A549 (cell line): ENCODE measurements at regions not wholly inside any gene's neighbourhood (a gene's known extent, or its start where the extent isn't known, plus 50 kb on each side); places are given as distances from the start of the nearest gene placed in this dataset.

ENCODE experiments used
- ATAC-seq, 2 experiments: fragments of 200-7000 bp in 1 of 2; fragments of >200 bp in 1 of 2; cut with Nextera tagmentation in 1 of 2; cut with Tn5 transposase in 1 of 2; 3 replicates each; pipeline versions ENCODE4 v1.8.0 to v1.9.1; 2018 to 2020; ENCODE audit warnings: mild to moderate bottlenecking in 1 of 2, moderate library complexity in 1 of 2
- CTCF ChIA-PET: fragments of 300-600 bp; sonication (Branson Sonifier 250); formaldehyde crosslinking; extraction: SDS; loops from one replicate; lab custom pipeline; 2021; ENCODE audit warnings: antibody characterized with exemption, inconsistent platforms; lab: Yijun Ruan, JAX
- POLR2A ChIA-PET: fragments of 350-600 bp; formaldehyde crosslinking; extraction: SDS; loops from one replicate; lab custom pipeline; 2021; ENCODE audit warnings: antibody characterized with exemption, inconsistent platforms; lab: Yijun Ruan, JAX
- DNase-seq, 2 experiments: peaks; one replicate each; pipeline versions ENCODE4 v3.0.0 to v3.0.0-alpha.2; 2011 to 2016; ENCODE audit warnings: low read depth in 1 of 2, low spot score in 1 of 2
- FAIRE-seq: peaks from 2 replicates; lab custom pipeline; 2011; peaks lifted over from hg19 to GRCh38; lab: Jason Lieb, UNC
- H3K27ac ChIP-seq, 2 experiments: fragments of >200 bp; sonication (Bioruptor Twin); formaldehyde crosslinking; 3 replicates each; pipeline ENCODE4 v1.5.1; 2016 to 2017
- H3K4me1 ChIP-seq: fragments of >200 bp; sonication (Bioruptor Twin); formaldehyde crosslinking; 3 replicates; pipeline ENCODE4 v1.6.1; 2016
- H3K4me2 ChIP-seq: fragments of >200 bp; sonication (Bioruptor Twin); formaldehyde crosslinking; 3 replicates; pipeline ENCODE4 v1.6.1; 2016
- H3K4me3 ChIP-seq: fragments of >200 bp; sonication (Bioruptor Twin); formaldehyde crosslinking; 3 replicates; pipeline ENCODE4 v1.5.1; 2016
- H3K9me3 ChIP-seq: fragments of >200 bp; sonication (Bioruptor Twin); formaldehyde crosslinking; 3 replicates; pipeline ENCODE4 v1.6.1; 2016
- CBX2 ChIP-seq: fragments of 200-600 bp; sonication (generic); IDR thresholded peaks from 2 replicates; pipeline ENCODE4 v1.6.1; 2016; ENCODE audit warnings: low read depth, mild to moderate bottlenecking, borderline replicate concordance
- HEYL ChIP-seq: fragments of 250-450 bp; sonication (Bioruptor Pico); IDR thresholded peaks from 2 replicates; pipeline ENCODE4 v1.8.0; 2021; ENCODE audit warnings: mild to moderate bottlenecking, moderate library complexity
- MAFK ChIP-seq: fragments of 450-650 bp; IDR thresholded peaks from 2 replicates; pipeline ENCODE4 v1.6.1; 2014; ENCODE audit not compliant: partially characterized antibody
- MYC ChIP-seq: IDR thresholded peaks from 2 replicates; pipeline ENCODE4 v1.6.1; 2012; ENCODE audit warnings: mild to moderate bottlenecking, inconsistent platforms, low read length, improper control_type of control experiment, borderline replicate concordance
- POLR2AphosphoS2 ChIP-seq: conservative IDR thresholded peaks from 2 replicates; pipeline ENCODE4 v1.6.1; 2012; ENCODE audit warnings: low read length, improper control_type of control experiment, inconsistent platforms
- RAD21 ChIP-seq, 2 experiments: fragments of >200 bp in 1 of 2; sonication (Bioruptor Twin) in 1 of 2; formaldehyde crosslinking in 1 of 2; IDR thresholded peaks in 1 of 2; conservative IDR thresholded peaks in 1 of 2; 2 replicates in 1 of 2; 3 replicates in 1 of 2; pipeline ENCODE4 v1.6.1; 2012 to 2018; ENCODE audit warnings: inconsistent platforms in 1 of 2
- SMC3 ChIP-seq: fragments of >200 bp; sonication (Bioruptor Twin); formaldehyde crosslinking; IDR thresholded peaks from 3 replicates; pipeline ENCODE4 v1.6.1; 2018; ENCODE audit warnings: inconsistent platforms
- TP53 ChIP-seq: fragments of 250-450 bp; sonication (Bioruptor Pico); IDR thresholded peaks from 2 replicates; pipeline ENCODE4 v1.5.0; 2021; ENCODE audit warnings: mild to moderate bottlenecking, moderate library complexity
- ZSCAN20 ChIP-seq: fragments of 250-450 bp; sonication (Bioruptor Pico); IDR thresholded peaks from 2 replicates; pipeline ENCODE4 v1.8.0; 2022; ENCODE audit warnings: mild to moderate bottlenecking, moderate library complexity
- WGBS: methylation state at CpG from one replicate; pipeline ENCODE4 v1.1.6; 2017; ENCODE audit errors: missing lambda C conversion rate; 5-methylcytosine and 5-hydroxymethylcytosine counted together
- TF ChIP-seq, protein P1 (sequence below): fragments of 250-450 bp; sonication (Bioruptor Pico); IDR thresholded peaks from 2 replicates; pipeline ENCODE4 v1.5.0; 2021; ENCODE audit warnings: mild to moderate bottlenecking, moderate library complexity, borderline replicate concordance
- TF ChIP-seq, protein P2 (sequence below): fragments of >200 bp; sonication (Bioruptor Twin); formaldehyde crosslinking; IDR thresholded peaks from 3 replicates; pipeline ENCODE4 v1.5.1; 2016
- TF ChIP-seq, protein P3 (sequence below): fragments of 450-650 bp; IDR thresholded peaks from 2 replicates; pipeline ENCODE4 v1.6.1; 2014; ENCODE audit warnings: antibody characterized with exemption
- TF ChIP-seq, protein P4 (sequence below): IDR thresholded peaks from 2 replicates; pipeline ENCODE4 v1.6.1; 2012

DNA sequence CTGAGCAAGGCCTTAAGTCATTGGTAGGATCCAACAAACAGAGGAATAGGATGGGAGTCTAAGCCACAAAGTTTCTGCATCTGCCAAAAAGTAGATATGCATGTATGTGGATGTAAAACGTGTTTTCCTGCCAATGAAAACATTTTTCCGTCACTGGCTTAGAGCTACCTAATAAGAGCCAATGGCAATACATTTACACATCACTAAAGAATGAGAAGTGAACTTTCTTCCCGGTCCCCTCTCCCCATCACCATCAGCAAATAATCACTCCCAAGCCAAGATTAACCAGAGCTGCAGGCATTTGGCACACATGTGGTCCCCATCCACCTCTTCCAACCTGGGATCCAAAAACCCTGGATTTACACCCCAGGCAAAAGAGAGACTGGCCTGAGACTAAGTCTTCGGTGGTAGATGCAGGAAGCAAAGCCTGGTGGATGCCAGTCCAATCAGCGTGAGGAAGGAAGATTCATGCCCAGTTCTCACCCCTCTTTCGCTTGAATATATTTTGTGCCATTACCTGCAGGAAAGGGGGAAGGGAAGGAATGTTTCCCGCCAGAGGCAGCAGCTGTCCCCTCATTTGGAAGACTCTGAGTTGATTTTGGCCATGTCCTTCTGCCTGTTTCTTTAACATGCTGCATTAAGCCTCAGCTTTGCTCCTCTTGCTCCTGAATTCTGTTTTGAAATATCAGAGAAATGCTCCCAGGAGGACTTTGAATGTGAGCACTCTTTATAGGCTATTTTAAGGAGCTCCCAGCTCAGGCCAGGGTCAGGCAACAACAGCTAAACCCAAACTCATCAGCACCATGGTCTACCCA, 131.4 kb downstream of the CHIC2 start (continued):
- TF ChIP-seq TP53 (CRISPR knock-in tag) (no peak), CBX2 (no peak)

DNA sequence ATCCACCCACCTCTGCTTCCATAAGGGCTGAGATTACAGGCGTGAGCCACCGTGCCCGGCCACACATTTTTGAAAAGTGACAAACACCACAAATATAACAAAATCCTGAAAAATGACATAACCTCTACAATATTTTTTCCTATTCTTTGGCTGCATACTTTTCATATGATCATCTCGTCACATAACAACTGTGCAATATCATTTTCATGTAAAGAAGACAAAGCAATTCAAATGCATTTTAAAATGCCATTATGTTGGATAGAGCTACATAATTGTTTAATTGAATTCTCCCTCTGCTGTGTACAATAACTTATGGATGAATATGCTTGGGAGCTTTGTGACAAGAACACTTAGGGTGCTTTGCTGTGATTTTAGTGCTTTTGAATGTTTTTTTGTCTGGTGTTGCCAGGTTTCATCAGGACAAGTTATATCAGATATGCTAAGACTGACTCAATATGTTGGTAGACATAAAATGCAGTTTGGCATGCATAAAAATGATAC, 132.9 kb downstream of the CHIC2 start:
- ATAC-seq: no peak
- WGBS: 85% methylated on average over 4 of the region's 4 CpGs
- TF ChIP-seq, protein P1, sequence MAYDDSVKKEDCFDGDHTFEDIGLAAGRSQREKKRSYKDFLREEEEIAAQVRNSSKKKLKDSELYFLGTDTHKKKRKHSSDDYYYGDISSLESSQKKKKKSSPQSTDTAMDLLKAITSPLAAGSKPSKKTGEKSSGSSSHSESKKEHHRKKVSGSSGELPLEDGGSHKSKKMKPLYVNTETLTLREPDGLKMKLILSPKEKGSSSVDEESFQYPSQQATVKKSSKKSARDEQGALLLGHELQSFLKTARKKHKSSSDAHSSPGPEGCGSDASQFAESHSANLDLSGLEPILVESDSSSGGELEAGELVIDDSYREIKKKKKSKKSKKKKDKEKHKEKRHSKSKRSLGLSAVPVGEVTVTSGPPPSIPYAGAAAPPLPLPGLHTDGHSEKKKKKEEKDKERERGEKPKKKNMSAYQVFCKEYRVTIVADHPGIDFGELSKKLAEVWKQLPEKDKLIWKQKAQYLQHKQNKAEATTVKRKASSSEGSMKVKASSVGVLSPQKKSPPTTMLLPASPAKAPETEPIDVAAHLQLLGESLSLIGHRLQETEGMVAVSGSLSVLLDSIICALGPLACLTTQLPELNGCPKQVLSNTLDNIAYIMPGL: no peak
- TF ChIP-seq MYC: no peak
- TF ChIP-seq SMC3: no peak
- Histone ChIP-seq H3K4me3 (no peak overlapping the region), H3K4me2 (no peak overlapping the region), H3K4me1 (peaks cover 16% of the 10 kb centered on the region; the same call in 1 of the 3 replicates), H3K27ac (no peak overlapping the region), H3K9me3 (no peaks in the 10 kb centered on the region)
- no peak for DNase-seq
- POLR2A ChIA-PET: no interaction called here
- CTCF ChIA-PET: interaction anchor here (1.0 to 5.4 kb wide), 13 partner anchors 9 to 302 kb away, joined by 3 to 82 read pairs (median 9); no protein-coding TSS in a partner anchor
- FAIRE-seq: no peak

DNA sequence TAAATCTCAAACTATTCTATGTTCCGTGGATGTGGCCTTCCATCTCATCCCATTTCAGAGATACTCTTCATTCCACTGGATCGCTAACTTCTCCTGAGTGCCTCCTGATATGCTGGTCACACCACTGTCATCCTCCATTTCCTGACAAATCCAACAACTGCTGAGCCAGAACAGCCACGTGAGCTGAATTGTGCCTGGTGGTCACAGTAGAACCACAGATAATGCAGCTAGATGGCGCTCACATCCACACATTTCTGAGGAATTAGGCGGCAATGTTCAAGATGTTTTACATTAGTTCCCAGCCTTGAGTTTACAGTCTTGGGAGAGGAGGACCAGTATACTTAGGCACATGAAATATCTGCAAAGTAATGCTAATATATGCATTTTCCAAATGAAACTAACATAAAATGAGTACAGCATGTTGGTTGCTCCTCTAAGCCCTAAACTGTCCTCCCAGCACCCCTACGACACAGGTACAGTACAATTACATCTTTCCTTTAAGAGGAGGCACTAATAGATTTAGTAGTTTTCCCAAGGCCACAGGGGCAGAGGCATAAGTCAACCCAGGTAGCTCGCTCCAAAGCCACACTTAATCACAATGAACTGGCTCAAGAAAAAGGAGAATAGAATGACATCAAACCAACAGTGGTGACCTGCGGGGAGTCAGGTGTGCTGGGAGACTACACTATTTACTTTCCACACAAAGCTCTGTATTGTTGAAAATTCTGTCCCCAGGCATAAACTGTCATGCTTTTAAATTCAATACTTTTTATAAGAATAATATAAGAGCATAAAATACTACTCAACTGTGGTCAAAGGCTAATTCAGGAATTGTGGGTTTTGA, 134.2 kb downstream of the CHIC2 start:
- WGBS: 33% methylated on average over 8 of the region's 8 CpGs

More for the DNA sequence above, 134.2 kb downstream of the CHIC2 start:
- peak overlapping the region; percentile 7; the same call in 1 of the 3 replicates for H3K4me2 ChIP-seq
- TF ChIP-seq, protein P2, sequence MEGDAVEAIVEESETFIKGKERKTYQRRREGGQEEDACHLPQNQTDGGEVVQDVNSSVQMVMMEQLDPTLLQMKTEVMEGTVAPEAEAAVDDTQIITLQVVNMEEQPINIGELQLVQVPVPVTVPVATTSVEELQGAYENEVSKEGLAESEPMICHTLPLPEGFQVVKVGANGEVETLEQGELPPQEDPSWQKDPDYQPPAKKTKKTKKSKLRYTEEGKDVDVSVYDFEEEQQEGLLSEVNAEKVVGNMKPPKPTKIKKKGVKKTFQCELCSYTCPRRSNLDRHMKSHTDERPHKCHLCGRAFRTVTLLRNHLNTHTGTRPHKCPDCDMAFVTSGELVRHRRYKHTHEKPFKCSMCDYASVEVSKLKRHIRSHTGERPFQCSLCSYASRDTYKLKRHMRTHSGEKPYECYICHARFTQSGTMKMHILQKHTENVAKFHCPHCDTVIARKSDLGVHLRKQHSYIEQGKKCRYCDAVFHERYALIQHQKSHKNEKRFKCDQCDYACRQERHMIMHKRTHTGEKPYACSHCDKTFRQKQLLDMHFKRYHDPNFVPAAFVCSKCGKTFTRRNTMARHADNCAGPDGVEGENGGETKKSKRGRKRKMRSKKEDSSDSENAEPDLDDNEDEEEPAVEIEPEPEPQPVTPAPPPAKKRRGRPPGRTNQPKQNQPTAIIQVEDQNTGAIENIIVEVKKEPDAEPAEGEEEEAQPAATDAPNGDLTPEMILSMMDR: peak; percentile 67
- TF ChIP-seq MAFK (peak; percentile 32), HEYL (CRISPR knock-in tag) (no peak), POLR2AphosphoS2 (no peak), ZSCAN20 (CRISPR knock-in tag) (no peak), SMC3 (peak; percentile 72), RAD21 (conservative IDR thresholded peaks at IDR 0.05 in 1 of 2, IDR thresholded peaks at IDR 0.05 in 1 of 2) (peak; percentile 73 to 79)
- TF ChIP-seq, protein P3, sequence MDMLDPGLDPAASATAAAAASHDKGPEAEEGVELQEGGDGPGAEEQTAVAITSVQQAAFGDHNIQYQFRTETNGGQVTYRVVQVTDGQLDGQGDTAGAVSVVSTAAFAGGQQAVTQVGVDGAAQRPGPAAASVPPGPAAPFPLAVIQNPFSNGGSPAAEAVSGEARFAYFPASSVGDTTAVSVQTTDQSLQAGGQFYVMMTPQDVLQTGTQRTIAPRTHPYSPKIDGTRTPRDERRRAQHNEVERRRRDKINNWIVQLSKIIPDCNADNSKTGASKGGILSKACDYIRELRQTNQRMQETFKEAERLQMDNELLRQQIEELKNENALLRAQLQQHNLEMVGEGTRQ: peak; percentile 46
- TF ChIP-seq, protein P4, sequence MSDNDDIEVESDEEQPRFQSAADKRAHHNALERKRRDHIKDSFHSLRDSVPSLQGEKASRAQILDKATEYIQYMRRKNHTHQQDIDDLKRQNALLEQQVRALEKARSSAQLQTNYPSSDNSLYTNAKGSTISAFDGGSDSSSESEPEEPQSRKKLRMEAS: peak; percentile 67; the same call in 1 of the 2 replicates
- TF ChIP-seq, all 56 proteins: peak for 6
- peak overlapping the region; percentile 15 to 53; a peak in 1 of 6 replicates for H3K27ac ChIP-seq
- H3K4me3 ChIP-seq: no peak overlapping the region
- peak; percentile 94 for FAIRE-seq
- ChIA-PET POLR2A (interaction anchor here (1.0 kb wide), 1 partner anchor 16 kb away, joined by 5 read pairs; no protein-coding TSS in a partner anchor), CTCF (interaction anchor here (0.6 to 5.4 kb wide), 29 partner anchors 8 to 914 kb away, joined by 3 to 82 read pairs (median 6); no protein-coding TSS in a partner anchor)
- ATAC-seq: peak; percentile 96 to 97
- H3K9me3 ChIP-seq: no peaks in the 10 kb centered on the region
- H3K4me1 ChIP-seq: peaks cover 16% of the 10 kb centered on the region; the same call in 1 of the 3 replicates
- peak; percentile 65 to 78 for DNase-seq
